ENCODE measurements at regions not wholly inside any gene's neighbourhood (a gene's known extent, or its start where the extent isn't known, plus 50 kb on each side); places are given as distances from the start of the nearest gene placed in this dataset.

- DNase-seq (ENCODE audit: extremely low read depth, low read depth): no peak
- no peak for TF ChIP-seq CTCF (IDR thresholded peaks at IDR 0.05; ENCODE audit: low read depth, low read length)
These were observed 554.3 kb downstream of the TYW1 start for GRCh38 chr7:67550801-67551436.

- DNase-seq (ENCODE audit: extremely low read depth, low read depth): no peak
- no peak for TF ChIP-seq CTCF (IDR thresholded peaks at IDR 0.05; ENCODE audit: low read depth, low read length)
These were observed 556.1 kb downstream of the TYW1 start for GRCh38 chr7:67552738-67553137.

GRCh38 chr7:67553378-67553777, 556.7 kb downstream of the TYW1 start:
- DNase-seq (ENCODE audit: extremely low read depth, low read depth): no peak
- TF ChIP-seq CTCF (IDR thresholded peaks at IDR 0.05; ENCODE audit: low read depth, low read length): no peak

GRCh38 chr7:67554986-67555385, 558.4 kb downstream of the TYW1 start:
- TF ChIP-seq CTCF (IDR thresholded peaks at IDR 0.05; ENCODE audit: low read depth, low read length): no peak
- no peak for DNase-seq (ENCODE audit: extremely low read depth, low read depth)

- DNase-seq (ENCODE audit: extremely low read depth, low read depth): no peak
- no peak for TF ChIP-seq CTCF (IDR thresholded peaks at IDR 0.05; ENCODE audit: low read depth, low read length)
These were observed 568.3 kb downstream of the TYW1 start for GRCh38 chr7:67564959-67565358.

- no peak for DNase-seq (ENCODE audit: extremely low read depth, low read depth)
- TF ChIP-seq CTCF (IDR thresholded peaks at IDR 0.05; ENCODE audit: low read depth, low read length): no peak
These were observed 569.5 kb downstream of the TYW1 start for GRCh38 chr7:67566101-67566500.

- TF ChIP-seq CTCF (IDR thresholded peaks at IDR 0.05; ENCODE audit: low read depth, low read length): no peak
- no peak for DNase-seq (ENCODE audit: extremely low read depth, low read depth)
These were observed 574.5 kb downstream of the TYW1 start for GRCh38 chr7:67571026-67571545.

Data from AG09319 (cell line).